ENCODE measurements at regions not wholly inside any gene's neighbourhood (a gene's known extent, or its start where the extent isn't known, plus 50 kb on each side); places are given as distances from the start of the nearest gene placed in this dataset.

DNA sequence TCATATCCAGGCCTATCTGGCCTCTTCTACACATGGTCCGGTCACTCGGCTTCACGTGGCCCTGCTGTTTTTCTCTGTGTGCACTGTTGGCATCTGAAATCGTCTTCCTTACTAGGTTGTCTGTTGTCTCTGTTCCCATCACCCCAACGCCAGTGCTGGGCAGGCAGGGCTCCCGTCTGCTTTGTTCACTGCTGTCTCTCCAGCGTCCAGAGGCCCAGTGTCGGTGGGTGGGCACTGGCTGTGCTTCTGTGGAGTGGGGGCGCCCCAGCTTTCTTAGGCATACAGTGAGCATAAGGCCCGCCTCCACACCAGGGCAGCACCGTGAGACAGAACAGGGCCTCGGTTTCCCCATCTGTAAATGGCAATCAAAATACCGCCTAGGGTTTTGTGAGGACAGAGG is 153.1 kb downstream of the BCL11B start:
- H3K27me3 Mint-ChIP-seq (ENCODE audit: low read depth, unreplicated experiment): peaks cover 45% of the 10 kb centered on the region
- Histone ChIP-seq H3K27ac (ENCODE audit: low read depth, low read length) (no peak overlapping the region), H4K20me1 (ENCODE audit: insufficient read depth, low read length) (no peaks in the 10 kb centered on the region), H3K4me2 (ENCODE audit: low read length) (no peak overlapping the region), H3K9ac (ENCODE audit: low read length) (no peak overlapping the region), H3K27me3 (ENCODE audit: insufficient read depth, low read length) (peaks cover 26% of the 10 kb centered on the region), H3K4me1 (ENCODE audit: insufficient read depth, low read length) (no peaks in the 10 kb centered on the region), H3K9me3 (ENCODE audit: insufficient read depth, low read depth, low read length) (peaks cover 2% of the 10 kb centered on the region), H3K4me3 (ENCODE audit: insufficient read depth, low read depth, low read length) (no peak overlapping the region), H3K36me3 (ENCODE audit: insufficient read depth, low read length) (no peaks in the 10 kb centered on the region), H2AFZ (ENCODE audit: low read depth, low read length) (no peak overlapping the region), H3K79me2 (ENCODE audit: insufficient read depth, low read length) (no peaks in the 10 kb centered on the region)
- H3K4me1 Mint-ChIP-seq (ENCODE audit: low read depth, unreplicated experiment): no peaks in the 10 kb centered on the region
- no peak for FAIRE-seq
- TF ChIP-seq, protein P1, sequence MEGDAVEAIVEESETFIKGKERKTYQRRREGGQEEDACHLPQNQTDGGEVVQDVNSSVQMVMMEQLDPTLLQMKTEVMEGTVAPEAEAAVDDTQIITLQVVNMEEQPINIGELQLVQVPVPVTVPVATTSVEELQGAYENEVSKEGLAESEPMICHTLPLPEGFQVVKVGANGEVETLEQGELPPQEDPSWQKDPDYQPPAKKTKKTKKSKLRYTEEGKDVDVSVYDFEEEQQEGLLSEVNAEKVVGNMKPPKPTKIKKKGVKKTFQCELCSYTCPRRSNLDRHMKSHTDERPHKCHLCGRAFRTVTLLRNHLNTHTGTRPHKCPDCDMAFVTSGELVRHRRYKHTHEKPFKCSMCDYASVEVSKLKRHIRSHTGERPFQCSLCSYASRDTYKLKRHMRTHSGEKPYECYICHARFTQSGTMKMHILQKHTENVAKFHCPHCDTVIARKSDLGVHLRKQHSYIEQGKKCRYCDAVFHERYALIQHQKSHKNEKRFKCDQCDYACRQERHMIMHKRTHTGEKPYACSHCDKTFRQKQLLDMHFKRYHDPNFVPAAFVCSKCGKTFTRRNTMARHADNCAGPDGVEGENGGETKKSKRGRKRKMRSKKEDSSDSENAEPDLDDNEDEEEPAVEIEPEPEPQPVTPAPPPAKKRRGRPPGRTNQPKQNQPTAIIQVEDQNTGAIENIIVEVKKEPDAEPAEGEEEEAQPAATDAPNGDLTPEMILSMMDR (IDR thresholded peaks at IDR 0.05; ENCODE audit: insufficient read depth, low read depth, low read length): no peak
- TF ChIP-seq EZH2 (IDR thresholded peaks at IDR 0.05; ENCODE audit: insufficient read depth, low read length): no peak
- H3K36me3 Mint-ChIP-seq (ENCODE audit: low read depth, unreplicated experiment): no peaks in the 10 kb centered on the region
- H3K9me3 Mint-ChIP-seq (ENCODE audit: unreplicated experiment): peaks cover 4% of the 10 kb centered on the region
- no peak for DNase-seq (ENCODE audit: low read depth)
- no peak overlapping the region for H3K4me3 Mint-ChIP-seq (ENCODE audit: unreplicated experiment)
- no peak overlapping the region for H3K27ac Mint-ChIP-seq (ENCODE audit: unreplicated experiment)

Measured in astrocyte (in vitro differentiated cells and primary cell).